HEK293 (cell line): ENCODE measurements at regions not wholly inside any gene's neighbourhood (a gene's known extent, or its start where the extent isn't known, plus 50 kb on each side); places are given as distances from the start of the nearest gene placed in this dataset.

Experiments used
- CTCF ChIA-PET: fragments of 350-600 bp; formaldehyde crosslinking; extraction: SDS; loops from one replicate; lab custom pipeline; 2021; ENCODE audit warnings: antibody characterized with exemption; lab: Yijun Ruan, JAX
- POLR2A ChIA-PET: fragments of 300-600 bp; formaldehyde crosslinking; extraction: SDS; loops from one replicate; lab custom pipeline; 2020; ENCODE audit warnings: antibody characterized with exemption, inconsistent platforms; lab: Yijun Ruan, JAX
- H3K27ac ChIP-seq: fragments of 200-500 bp; sonication (Bioruptor generic); 2 replicates; pipeline ENCODE4 v1.5.1; 2014; ENCODE audit warnings: low read depth, low read length, control low read depth, inconsistent platforms; ENCODE audit errors: extremely low read depth
- H3K36me3 ChIP-seq, 2 experiments: fragments of 200-500 bp in 1 of 2; sonication (Bioruptor generic) in 1 of 2; 1 replicate in 1 of 2; 2 replicates in 1 of 2; pipeline ENCODE4 v1.5.1; 2014 to 2017; ENCODE audit warnings: inconsistent platforms in 2 of 2, low read length in 2 of 2; ENCODE audit not compliant: control insufficient read depth in 2 of 2, insufficient read depth in 1 of 2
- H3K4me1 ChIP-seq: fragments of 200-500 bp; sonication (Bioruptor generic); 2 replicates; pipeline ENCODE4 v1.5.1; 2014; ENCODE audit warnings: mild to moderate bottlenecking, low read length, inconsistent platforms; ENCODE audit not compliant: control insufficient read depth, insufficient read depth
- H3K4me3 ChIP-seq: 2 replicates; pipeline ENCODE4 v1.5.1; 2011; ENCODE audit warnings: low read depth, mild to moderate bottlenecking, control low read depth, low read length, moderate library complexity
- H3K9me3 ChIP-seq: fragments of 200-500 bp; sonication (Bioruptor generic); 2 replicates; pipeline ENCODE4 v1.5.1; 2014; ENCODE audit warnings: low read depth, low read length, inconsistent platforms; ENCODE audit not compliant: control insufficient read depth, insufficient read depth
- EGR2 ChIP-seq: fragments of 450-650 bp; formaldehyde crosslinking; IDR thresholded peaks from 2 replicates; pipeline ENCODE4 v1.5.1; 2016; ENCODE audit warnings: low read depth, missing biosample characterization, missing genetic modification characterization
- GFI1B ChIP-seq: fragments of 450-650 bp; formaldehyde crosslinking; IDR thresholded peaks from 2 replicates; pipeline ENCODE4 v1.5.1; 2016; ENCODE audit warnings: missing biosample characterization, missing genetic modification characterization
- OVOL3 ChIP-seq: fragments of 450-650 bp; formaldehyde crosslinking; IDR thresholded peaks from 2 replicates; pipeline ENCODE4 v1.5.1; 2016; ENCODE audit warnings: missing biosample characterization, missing genetic modification characterization
- WT1 ChIP-seq: fragments of 450-650 bp; formaldehyde crosslinking; IDR thresholded peaks from 2 replicates; pipeline ENCODE4 v1.5.1; 2016; ENCODE audit warnings: missing biosample characterization, missing genetic modification characterization
- ZBTB10 ChIP-seq: fragments of 450-650 bp; formaldehyde crosslinking; IDR thresholded peaks from 2 replicates; pipeline ENCODE4 v1.5.1; 2016; ENCODE audit warnings: missing biosample characterization, missing genetic modification characterization
- ZEB2 ChIP-seq: fragments of 450-650 bp; formaldehyde crosslinking; IDR thresholded peaks from 2 replicates; pipeline ENCODE4 v1.5.1; 2016; ENCODE audit warnings: missing biosample characterization, missing genetic modification characterization
- ZFHX2 ChIP-seq: fragments of 450-650 bp; formaldehyde crosslinking; conservative IDR thresholded peaks from 2 replicates; pipeline ENCODE4 v1.5.1; 2016; ENCODE audit warnings: missing biosample characterization, missing genetic modification characterization
- ZNF112 ChIP-seq: fragments of 450-650 bp; formaldehyde crosslinking; IDR thresholded peaks from 2 replicates; pipeline ENCODE4 v1.5.0; 2017; ENCODE audit warnings: missing biosample characterization, missing genetic modification characterization
- ZNF202 ChIP-seq: fragments of 450-650 bp; formaldehyde crosslinking; IDR thresholded peaks from 2 replicates; pipeline ENCODE4 v1.5.1; 2016; ENCODE audit warnings: missing biosample characterization, missing genetic modification characterization, borderline replicate concordance
- ZNF239 ChIP-seq: fragments of 450-650 bp; formaldehyde crosslinking; IDR thresholded peaks from 2 replicates; pipeline ENCODE4 v1.5.1; 2016; ENCODE audit warnings: missing biosample characterization, missing genetic modification characterization
- ZNF26 ChIP-seq: fragments of 450-650 bp; formaldehyde crosslinking; IDR thresholded peaks from 2 replicates; pipeline ENCODE4 v1.5.1; 2016; ENCODE audit warnings: missing biosample characterization, missing genetic modification characterization
- ZNF266 ChIP-seq: fragments of 450-650 bp; formaldehyde crosslinking; IDR thresholded peaks from 2 replicates; pipeline ENCODE4 v1.5.1; 2016; ENCODE audit warnings: missing biosample characterization, missing genetic modification characterization, low read depth
- ZNF311 ChIP-seq: fragments of 450-650 bp; formaldehyde crosslinking; IDR thresholded peaks from 2 replicates; pipeline ENCODE4 v1.5.1; 2017; ENCODE audit warnings: missing biosample characterization, missing genetic modification characterization, borderline replicate concordance
- ZNF335 ChIP-seq: fragments of 450-650 bp; formaldehyde crosslinking; conservative IDR thresholded peaks from 2 replicates; pipeline ENCODE4 v1.5.1; 2016; ENCODE audit warnings: missing biosample characterization, missing genetic modification characterization
- ZNF391 ChIP-seq: fragments of 450-650 bp; formaldehyde crosslinking; IDR thresholded peaks from 2 replicates; pipeline ENCODE4 v1.5.1; 2016; ENCODE audit warnings: low read depth, missing biosample characterization, missing genetic modification characterization, borderline replicate concordance
- ZNF654 ChIP-seq: fragments of 450-650 bp; formaldehyde crosslinking; IDR thresholded peaks from 2 replicates; pipeline ENCODE4 v1.5.1; 2016; ENCODE audit warnings: low read depth, missing biosample characterization, missing genetic modification characterization
- ZNF664 ChIP-seq: fragments of 450-650 bp; formaldehyde crosslinking; IDR thresholded peaks from 2 replicates; pipeline ENCODE4 v1.5.1; 2016; ENCODE audit warnings: missing biosample characterization, missing genetic modification characterization
- ZNF670 ChIP-seq: fragments of 450-650 bp; formaldehyde crosslinking; IDR thresholded peaks from 2 replicates; pipeline ENCODE4 v1.5.1; 2016; ENCODE audit warnings: missing biosample characterization, missing genetic modification characterization, low read depth
- ZNF677 ChIP-seq: fragments of 450-650 bp; IDR thresholded peaks from 2 replicates; pipeline ENCODE4 v1.5.0; 2018; ENCODE audit warnings: missing biosample characterization, mild to moderate bottlenecking, missing genetic modification characterization, moderate library complexity
- ZNF701 ChIP-seq: fragments of 450-650 bp; formaldehyde crosslinking; IDR thresholded peaks from 2 replicates; pipeline ENCODE4 v1.5.1; 2016; ENCODE audit warnings: missing biosample characterization, missing genetic modification characterization
- ZXDB ChIP-seq: fragments of 450-650 bp; formaldehyde crosslinking; IDR thresholded peaks from 2 replicates; pipeline ENCODE4 v1.5.1; 2016; ENCODE audit warnings: missing biosample characterization, missing genetic modification characterization
- TF ChIP-seq, protein P1 (sequence below): fragments of 450-650 bp; formaldehyde crosslinking; IDR thresholded peaks from 2 replicates; pipeline ENCODE4 v1.5.1; 2016; ENCODE audit warnings: missing biosample characterization, missing genetic modification characterization
- TF ChIP-seq, protein P2 (sequence below): fragments of 450-650 bp; formaldehyde crosslinking; IDR thresholded peaks from 2 replicates; pipeline ENCODE4 v1.5.1; 2016; ENCODE audit warnings: missing biosample characterization, missing genetic modification characterization

DNA sequence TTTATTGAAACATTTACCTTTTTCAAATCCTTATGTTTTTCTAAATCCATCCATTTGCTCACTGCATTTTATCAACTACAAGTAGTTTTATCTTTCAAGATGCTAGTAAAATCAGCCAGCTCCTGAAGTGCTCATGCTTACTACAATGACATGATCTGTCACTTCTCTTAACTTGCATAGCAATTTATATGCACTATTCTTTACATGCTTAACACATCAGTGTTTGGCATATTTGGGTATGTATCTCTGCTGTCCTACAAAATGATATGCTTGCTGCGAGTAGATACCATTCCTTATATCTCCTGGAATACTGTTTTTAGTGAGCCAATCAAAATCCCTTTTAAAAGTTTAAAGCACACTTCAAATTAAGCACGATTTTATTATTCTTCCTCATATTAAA lies 2726.8 kb downstream of the PCDH7 start:
- no peak for TF ChIP-seq ZNF670
- TF ChIP-seq OVOL3 (tag by site-specific recombination) = no peak
- TF ChIP-seq ZNF677 = no peak
- no peak for TF ChIP-seq EGR2 (tag by site-specific recombination)
- TF ChIP-seq ZNF391 (tag by site-specific recombination) = no peak
- no peak for TF ChIP-seq ZNF664 (tag by site-specific recombination)
- no peak for TF ChIP-seq WT1 (tag by site-specific recombination)
- no peak for TF ChIP-seq ZNF26 (tag by site-specific recombination)
- no peak for TF ChIP-seq ZEB2 (tag by site-specific recombination)
- TF ChIP-seq ZFHX2 (tag by site-specific recombination) = no peak
- TF ChIP-seq ZNF266 (tag by site-specific recombination) = no peak
- no peak for TF ChIP-seq ZNF202 (tag by site-specific recombination)
- no peak for TF ChIP-seq ZNF335 (tag by site-specific recombination)
- no peak for TF ChIP-seq ZNF311 (tag by site-specific recombination)
- no peak for TF ChIP-seq ZNF654 (tag by site-specific recombination)
- Histone ChIP-seq H3K4me1 (no peaks in the 10 kb centered on the region), H3K27ac (no peak overlapping the region), H3K9me3 (no peaks in the 10 kb centered on the region), H3K4me3 (no peak overlapping the region), H3K36me3 (no peaks in the 10 kb centered on the region)
- POLR2A ChIA-PET = no interaction called here
- CTCF ChIA-PET = no interaction called here

GRCh38 chr4:33448948-33449347 lies 2728.8 kb downstream of the PCDH7 start:
- no peaks in the 10 kb centered on the region for H3K4me1 ChIP-seq
- no peaks in the 10 kb centered on the region for H3K9me3 ChIP-seq
- H3K36me3 ChIP-seq = no peaks in the 10 kb centered on the region
- CTCF ChIA-PET = no interaction called here
- TF ChIP-seq ZFHX2 (tag by site-specific recombination) (no peak), ZNF239 (tag by site-specific recombination) (no peak), GFI1B (no peak), ZBTB10 (tag by site-specific recombination) (no peak), ZNF202 (tag by site-specific recombination) (no peak), ZNF112 (tag by site-specific recombination) (no peak), ZNF701 (no peak), ZXDB (tag by site-specific recombination) (no peak)
- TF ChIP-seq, protein P1, sequence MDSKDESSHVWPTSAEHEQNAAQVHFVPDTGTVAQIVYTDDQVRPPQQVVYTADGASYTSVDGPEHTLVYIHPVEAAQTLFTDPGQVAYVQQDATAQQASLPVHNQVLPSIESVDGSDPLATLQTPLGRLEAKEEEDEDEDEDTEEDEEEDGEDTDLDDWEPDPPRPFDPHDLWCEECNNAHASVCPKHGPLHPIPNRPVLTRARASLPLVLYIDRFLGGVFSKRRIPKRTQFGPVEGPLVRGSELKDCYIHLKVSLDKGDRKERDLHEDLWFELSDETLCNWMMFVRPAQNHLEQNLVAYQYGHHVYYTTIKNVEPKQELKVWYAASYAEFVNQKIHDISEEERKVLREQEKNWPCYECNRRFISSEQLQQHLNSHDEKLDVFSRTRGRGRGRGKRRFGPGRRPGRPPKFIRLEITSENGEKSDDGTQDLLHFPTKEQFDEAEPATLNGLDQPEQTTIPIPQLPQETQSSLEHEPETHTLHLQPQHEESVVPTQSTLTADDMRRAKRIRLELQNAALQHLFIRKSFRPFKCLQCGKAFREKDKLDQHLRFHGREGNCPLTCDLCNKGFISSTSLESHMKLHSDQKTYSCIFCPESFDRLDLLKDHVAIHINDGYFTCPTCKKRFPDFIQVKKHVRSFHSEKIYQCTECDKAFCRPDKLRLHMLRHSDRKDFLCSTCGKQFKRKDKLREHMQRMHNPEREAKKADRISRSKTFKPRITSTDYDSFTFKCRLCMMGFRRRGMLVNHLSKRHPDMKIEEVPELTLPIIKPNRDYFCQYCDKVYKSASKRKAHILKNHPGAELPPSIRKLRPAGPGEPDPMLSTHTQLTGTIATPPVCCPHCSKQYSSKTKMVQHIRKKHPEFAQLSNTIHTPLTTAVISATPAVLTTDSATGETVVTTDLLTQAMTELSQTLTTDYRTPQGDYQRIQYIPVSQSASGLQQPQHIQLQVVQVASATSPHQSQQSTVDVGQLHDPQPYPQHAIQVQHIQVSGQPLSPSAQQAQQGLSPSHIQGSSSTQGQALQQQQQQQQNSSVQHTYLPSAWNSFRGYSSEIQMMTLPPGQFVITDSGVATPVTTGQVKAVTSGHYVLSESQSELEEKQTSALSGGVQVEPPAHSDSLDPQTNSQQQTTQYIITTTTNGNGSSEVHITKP (tag by site-specific recombination) = no peak
- TF ChIP-seq, protein P2, sequence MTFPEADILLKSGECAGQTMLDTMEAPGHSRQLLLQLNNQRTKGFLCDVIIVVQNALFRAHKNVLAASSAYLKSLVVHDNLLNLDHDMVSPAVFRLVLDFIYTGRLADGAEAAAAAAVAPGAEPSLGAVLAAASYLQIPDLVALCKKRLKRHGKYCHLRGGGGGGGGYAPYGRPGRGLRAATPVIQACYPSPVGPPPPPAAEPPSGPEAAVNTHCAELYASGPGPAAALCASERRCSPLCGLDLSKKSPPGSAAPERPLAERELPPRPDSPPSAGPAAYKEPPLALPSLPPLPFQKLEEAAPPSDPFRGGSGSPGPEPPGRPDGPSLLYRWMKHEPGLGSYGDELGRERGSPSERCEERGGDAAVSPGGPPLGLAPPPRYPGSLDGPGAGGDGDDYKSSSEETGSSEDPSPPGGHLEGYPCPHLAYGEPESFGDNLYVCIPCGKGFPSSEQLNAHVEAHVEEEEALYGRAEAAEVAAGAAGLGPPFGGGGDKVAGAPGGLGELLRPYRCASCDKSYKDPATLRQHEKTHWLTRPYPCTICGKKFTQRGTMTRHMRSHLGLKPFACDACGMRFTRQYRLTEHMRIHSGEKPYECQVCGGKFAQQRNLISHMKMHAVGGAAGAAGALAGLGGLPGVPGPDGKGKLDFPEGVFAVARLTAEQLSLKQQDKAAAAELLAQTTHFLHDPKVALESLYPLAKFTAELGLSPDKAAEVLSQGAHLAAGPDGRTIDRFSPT (tag by site-specific recombination) = no peak
- TF ChIP-seq, all 188 proteins: peak for 0
- H3K27ac ChIP-seq = no peak overlapping the region
- POLR2A ChIA-PET = no interaction called here
- no peak overlapping the region for H3K4me3 ChIP-seq
